Liver (tissue), 3 donors: ENCODE measurements at regions not wholly inside any gene's neighbourhood (a gene's known extent, or its start where the extent isn't known, plus 50 kb on each side); places are given as distances from the start of the nearest gene placed in this dataset.

Experiments used
- ATF3 ChIP-seq: IDR thresholded peaks from 2 replicates; pipeline ENCODE4 v1.6.1; 2016; ENCODE audit warnings: antibody characterized with exemption
- CTCF ChIP-seq: fragments of 150-350 bp; IDR thresholded peaks from 2 replicates; pipeline ENCODE4 v1.5.1; 2017; ENCODE audit warnings: improper control_type of control experiment, low read depth, low read length; ENCODE audit not compliant: missing input control
- EGR1 ChIP-seq, 2 donors: IDR thresholded peaks; 2 replicates each; pipeline ENCODE4 v1.6.1; 2016 to 2018; ENCODE audit warnings: antibody characterized with exemption in 2 of 2, low read depth in 2 of 2
- JUND ChIP-seq, 2 donors: IDR thresholded peaks; 2 replicates each; pipeline ENCODE4 v1.6.1; 2016; ENCODE audit warnings: antibody characterized with exemption in 2 of 2
- MAX ChIP-seq: IDR thresholded peaks from 2 replicates; pipeline ENCODE4 v1.6.1; 2016; ENCODE audit warnings: antibody characterized with exemption
- NR2F2 ChIP-seq: IDR thresholded peaks from 2 replicates; pipeline ENCODE4 v1.6.1; 2016; ENCODE audit warnings: antibody characterized with exemption
- RAD21 ChIP-seq, 2 donors: IDR thresholded peaks; 2 replicates each; pipeline ENCODE4 v1.6.1; 2016; ENCODE audit warnings: antibody characterized with exemption in 2 of 2, mild to moderate bottlenecking in 2 of 2
- REST ChIP-seq: IDR thresholded peaks from 2 replicates; pipeline ENCODE4 v1.6.1; 2016; ENCODE audit warnings: antibody characterized with exemption, mild to moderate bottlenecking
- TAF1 ChIP-seq: conservative IDR thresholded peaks from 2 replicates; pipeline ENCODE4 v1.6.1; 2016; ENCODE audit warnings: antibody characterized with exemption, mild to moderate bottlenecking
- ZBTB33 ChIP-seq: IDR thresholded peaks from 2 replicates; pipeline ENCODE4 v1.6.1; 2016; ENCODE audit warnings: antibody characterized with exemption
- donor health status: healthy.
- donor health status: healthy.

GRCh38 chr1:221469476-221469875, 272.4 kb downstream of the DUSP10 start:
- TF ChIP-seq CTCF (no peak), REST (no peak), EGR1 (IDR thresholded peaks at IDR 0.05; ENCODE audit: low read depth in 2 of 2) (no peak), ATF3 (no peak), JUND (IDR thresholded peaks at IDR 0.05) (no peak), TAF1 (no peak), MAX (no peak), NR2F2 (no peak), ZBTB33 (no peak), RAD21 (IDR thresholded peaks at IDR 0.05) (no peak)
